NCI-H1694 (cell line): ENCODE measurements at regions not wholly inside any gene's neighbourhood (a gene's known extent, or its start where the extent isn't known, plus 50 kb on each side); places are given as distances from the start of the nearest gene placed in this dataset.
A peak's percentile ranks its signal among the peaks of the same experiment; 100 is the strongest.

Experiments
- DNase-seq: peaks from one replicate; lab custom pipeline; 2025; lab: John Stamatoyannopoulos, UW

DNA sequence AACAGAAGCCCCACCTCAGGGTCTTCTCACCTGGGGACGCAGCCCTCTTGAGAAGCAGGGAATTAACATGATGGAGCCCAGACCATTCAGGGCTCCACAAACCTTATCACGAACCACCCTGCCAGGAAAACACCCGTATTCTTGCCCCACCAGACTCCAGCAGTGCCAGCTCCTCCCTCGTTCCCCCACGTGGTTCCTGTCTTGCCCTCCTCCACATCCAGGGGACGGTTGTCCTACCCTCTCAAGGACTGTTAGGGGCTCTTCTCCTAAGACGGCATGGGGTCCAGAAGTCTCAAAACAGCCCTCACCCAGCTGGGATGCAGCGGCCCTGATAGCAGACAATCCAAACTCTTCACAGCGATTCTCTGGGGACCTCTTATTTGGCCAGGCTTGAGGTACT lies 372.2 kb upstream of the HS6ST1 start:
- DNase-seq = no peak

GRCh38 chr2:128691526-128691925 lies 372.9 kb upstream of the HS6ST1 start:
- DNase-seq = no peak

DNA sequence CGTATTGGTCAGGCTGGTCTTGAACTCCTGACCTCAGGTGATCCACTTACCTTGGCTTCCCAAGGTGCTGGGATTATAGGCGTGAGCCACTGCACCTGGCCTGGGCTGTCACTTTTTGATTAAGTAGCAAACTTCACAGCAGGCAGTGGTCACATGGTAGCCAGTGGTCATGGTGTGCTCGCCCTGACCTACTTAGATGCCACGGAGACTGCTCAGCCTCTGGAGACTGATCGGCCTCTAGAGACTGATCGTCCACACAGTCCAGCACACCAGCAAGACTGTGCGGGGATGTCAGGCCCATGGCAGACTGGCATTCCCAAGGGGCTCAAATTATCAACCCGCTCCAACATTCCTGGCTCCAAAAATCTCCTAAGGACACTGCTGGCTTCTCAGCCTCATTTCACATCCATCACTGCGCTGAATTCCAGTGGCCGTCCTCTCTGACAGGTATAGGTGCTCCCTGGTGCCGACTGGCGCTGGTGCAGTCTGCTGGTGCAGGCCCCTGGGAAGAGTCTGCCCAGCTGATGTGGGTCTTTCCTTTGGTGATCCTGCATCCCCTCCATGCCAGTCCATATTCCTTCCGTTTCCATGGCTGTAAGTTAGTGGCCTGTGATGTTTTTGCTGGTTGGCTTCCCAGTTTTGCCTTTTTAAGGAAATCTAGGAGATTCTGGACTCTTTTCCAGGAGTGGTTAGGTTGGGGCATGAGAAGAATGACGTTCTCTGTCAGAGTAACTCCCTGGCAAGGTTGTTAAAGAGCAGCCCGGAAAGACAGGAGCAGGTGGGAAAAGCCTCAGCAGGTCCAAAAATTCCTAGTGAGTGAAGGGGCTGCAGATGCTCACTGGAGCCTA lies 374.5 kb upstream of the HS6ST1 start:
- DNase-seq = no peak

DNA sequence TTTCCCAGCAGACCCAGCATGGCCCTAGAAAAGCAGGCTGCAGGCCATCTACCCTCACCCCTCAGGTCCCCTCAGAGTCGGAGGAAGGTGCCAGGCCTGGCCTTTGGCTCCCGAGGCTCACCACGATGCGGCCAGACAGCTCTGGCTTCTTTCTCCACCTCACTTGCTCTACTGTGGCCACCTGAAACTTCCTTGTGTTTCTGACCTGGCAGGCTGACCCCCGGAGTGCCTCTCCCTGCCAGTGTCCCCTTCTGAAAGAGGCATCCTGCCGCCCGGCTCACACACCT lies 375.0 kb upstream of the HS6ST1 start:
- DNase-seq = no peak

- DNase-seq = no peak
Measured at GRCh38 chr2:128695646-128696220, 377.1 kb upstream of the HS6ST1 start.

DNA sequence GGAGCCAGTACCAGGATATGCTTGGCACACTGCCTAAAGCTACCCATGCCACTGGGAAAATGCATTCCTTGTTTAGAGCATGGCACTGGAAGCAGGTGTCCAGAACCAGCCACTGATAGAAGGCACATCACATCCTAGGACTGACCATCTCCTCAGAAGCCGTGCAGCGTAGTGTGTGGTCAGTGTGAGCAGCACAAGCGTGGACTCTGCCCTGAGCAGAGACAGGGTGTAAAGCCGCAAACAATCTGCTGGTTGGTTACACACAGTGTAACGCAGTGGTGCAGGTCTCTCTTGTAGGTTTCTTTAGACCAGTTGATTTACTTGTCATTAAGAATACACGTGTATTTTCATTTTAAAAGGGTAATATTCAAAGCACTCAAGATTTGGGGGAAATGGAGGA lies 377.8 kb upstream of the HS6ST1 start:
- no peak for DNase-seq

- DNase-seq = no peak
Measured at GRCh38 chr2:128701418-128701817, 382.8 kb upstream of the HS6ST1 start.

DNA sequence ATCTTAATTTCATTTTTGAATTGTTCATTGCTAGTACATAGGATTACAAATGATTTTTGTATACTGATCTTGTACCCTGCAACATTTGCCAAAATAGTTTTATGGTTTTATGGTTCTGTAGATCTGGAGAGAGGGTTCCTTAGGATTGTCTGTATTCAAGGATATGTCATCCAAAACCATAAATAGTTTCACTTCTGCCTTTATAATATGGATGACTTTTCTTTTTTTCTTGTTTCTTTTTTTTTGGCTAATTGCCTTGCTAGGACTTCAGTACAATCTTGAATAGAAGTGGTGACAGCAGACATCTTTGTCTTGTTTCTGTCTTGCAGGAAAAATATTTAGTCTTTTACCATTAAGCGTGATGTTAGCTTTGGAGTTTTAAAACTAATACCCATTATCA lies 383.9 kb upstream of the HS6ST1 start:
- no peak for DNase-seq

DNA sequence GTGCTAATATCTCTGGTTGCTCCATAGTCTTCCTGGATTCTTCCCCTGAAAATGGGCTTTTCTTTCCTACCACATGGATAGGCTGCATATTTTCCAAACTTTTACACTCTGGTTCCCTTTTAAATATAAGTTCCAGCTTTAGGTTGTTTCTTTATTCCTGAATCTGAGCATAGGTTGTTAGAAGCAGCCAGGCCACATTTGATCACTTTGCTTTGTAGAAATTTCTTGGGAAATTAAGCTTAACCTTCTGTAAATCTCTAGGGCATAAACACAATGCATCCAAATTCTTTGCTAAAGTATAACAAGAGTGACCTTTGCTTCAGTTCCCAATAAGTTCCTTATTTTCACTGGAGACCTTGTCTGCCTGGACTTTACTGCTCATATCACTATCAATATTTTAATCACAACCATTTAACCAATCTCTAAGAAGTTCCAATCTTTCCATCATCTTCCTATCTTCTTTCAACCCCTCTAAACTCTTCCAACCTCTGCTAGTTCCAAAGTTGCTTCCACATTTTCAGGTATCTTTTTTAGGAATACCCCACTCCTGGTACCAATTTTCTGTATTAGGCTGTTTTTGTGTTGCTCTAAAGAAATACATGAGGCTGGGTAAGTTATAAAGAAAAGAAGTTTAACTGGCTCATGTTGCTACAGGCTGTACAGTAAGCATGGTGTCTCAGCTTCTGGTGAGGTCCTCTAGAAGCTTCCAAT lies 389.6 kb upstream of the HS6ST1 start:
- DNase-seq = no peak

DNA sequence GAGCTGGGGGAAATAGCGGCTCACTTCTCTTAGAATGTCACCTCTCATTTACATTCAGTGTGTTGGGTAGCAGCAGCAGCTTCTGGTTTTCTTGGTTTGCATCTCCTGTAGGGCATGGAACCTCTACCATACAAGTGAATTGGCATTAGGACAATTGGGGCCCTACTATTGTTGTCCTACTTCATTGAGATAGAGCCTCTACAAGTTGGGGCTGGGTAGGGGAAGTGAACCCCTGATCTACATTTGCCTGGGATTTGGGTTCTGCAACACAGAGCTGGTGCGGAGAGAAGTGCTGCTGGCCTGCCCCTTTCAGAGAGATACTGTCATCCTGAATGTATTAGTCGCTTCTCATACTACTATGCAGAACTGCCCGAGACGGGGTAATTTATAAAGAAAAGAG lies 391.6 kb upstream of the HS6ST1 start:
- no peak for DNase-seq

GRCh38 chr2:128710729-128711128 lies 392.1 kb upstream of the HS6ST1 start:
- DNase-seq = no peak

- DNase-seq = no peak
Measured at GRCh38 chr2:128714285-128714684, 395.6 kb upstream of the HS6ST1 start.

DNA sequence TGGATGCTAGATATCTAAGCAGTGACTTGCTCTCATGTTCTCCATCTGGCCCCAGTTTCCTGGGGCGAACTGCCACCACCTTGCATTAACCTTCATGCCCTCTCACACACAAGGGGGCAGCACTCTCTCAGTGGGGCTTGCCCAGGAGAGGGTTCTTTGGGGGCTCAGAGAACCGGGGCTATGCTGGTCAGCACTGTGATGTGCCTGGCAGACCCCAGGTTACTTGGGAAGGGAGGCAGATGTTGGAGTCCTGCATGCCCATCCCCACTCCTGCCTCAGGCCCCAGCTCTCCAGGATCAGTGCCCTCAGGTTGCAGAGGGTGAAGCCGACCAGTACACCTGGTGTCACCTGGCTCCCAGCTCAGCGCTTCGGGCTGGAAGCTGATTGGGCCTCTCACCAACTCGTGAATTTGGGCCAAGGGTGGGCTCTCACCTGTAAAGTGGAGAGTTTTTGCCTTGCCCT lies 396.2 kb upstream of the HS6ST1 start:
- peak; percentile 19 for DNase-seq

DNA sequence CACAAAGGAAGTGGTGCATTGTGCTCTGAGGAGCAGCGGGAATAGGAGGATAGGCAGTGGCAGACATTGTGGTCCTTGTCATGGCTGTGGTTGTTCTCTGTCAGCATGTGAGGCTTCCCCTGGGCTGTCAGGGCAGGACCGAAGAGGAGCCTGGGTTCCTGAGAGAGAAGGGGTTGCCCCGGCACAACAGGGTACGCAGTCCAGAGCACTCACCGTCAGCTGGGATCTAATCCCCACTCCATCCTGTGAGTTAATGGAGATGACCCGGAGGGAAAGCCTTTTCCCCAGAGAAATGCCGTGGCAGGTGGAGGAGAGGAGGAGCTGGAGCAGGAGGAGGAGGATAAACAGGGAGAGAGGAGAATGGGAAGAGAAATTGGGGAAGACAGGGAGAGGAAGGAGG lies 396.7 kb upstream of the HS6ST1 start:
- DNase-seq = no peak

DNA sequence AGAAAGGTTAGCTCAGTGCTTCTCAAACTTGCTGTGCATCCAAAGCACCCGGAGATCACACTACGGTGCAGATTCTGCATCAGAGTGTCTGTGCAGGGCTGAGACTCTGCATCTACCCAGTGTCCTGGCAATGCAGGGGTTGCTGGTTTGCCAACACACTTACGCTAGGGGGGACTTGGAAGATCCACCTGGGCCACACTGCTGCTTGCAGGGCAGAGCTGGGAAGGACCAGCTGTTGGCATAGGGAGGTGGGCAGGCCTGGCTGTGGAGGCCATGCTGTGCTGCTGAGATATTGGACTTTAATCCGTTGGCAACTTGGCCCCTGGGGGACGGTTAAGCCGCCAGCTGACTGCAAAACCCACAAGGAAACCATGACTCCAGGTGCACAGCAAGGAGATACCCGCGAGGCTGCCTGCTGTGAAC lies 397.6 kb upstream of the HS6ST1 start:
- DNase-seq = no peak

DNA sequence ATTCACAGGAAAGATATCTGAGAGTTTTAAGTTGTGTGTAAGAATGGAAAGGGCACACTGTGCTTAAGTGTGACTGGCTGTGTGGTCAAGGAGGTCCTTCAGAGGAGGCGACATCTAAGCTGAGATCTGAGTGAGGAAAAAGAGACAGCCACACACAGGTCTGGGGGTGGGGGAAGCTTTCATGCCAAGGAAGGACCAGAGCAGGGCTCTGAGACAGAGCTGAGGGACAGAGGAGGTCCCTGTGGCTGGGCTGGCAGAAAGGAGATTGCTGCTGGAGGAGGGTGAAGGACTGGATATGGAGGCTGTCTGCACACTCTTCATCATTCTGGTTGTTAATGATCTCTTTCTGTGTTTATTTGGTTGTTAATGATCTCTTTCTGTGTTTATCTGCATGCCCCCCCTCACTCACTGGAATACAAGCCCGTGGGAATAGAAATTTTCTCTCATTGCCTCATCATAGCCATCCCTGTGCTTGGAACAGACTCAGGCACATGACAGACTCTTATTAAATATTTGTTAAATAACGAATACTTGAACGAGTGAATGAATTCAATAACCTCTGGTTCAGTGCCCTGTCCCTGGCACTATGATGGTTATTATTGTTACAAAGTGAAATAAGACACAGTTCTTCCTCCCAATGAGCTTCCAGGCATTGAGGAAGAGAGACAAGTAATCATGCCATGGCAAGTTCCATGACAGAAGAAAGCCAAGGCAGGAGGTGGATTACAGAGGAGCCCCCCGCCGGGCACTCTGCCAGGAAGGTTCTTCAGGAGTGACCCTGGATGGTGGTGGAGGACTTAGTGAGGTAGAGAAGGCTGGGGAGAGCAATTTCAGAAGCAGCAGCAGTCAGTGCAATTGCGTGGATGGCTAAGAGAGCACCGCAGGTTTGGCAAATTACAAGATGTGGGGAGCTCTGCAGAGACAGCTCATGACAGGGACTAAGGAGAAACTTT lies 399.4 kb upstream of the HS6ST1 start:
- DNase-seq = no peak

- no peak for DNase-seq
Measured at GRCh38 chr2:128720080-128721022, 401.7 kb upstream of the HS6ST1 start.

DNA sequence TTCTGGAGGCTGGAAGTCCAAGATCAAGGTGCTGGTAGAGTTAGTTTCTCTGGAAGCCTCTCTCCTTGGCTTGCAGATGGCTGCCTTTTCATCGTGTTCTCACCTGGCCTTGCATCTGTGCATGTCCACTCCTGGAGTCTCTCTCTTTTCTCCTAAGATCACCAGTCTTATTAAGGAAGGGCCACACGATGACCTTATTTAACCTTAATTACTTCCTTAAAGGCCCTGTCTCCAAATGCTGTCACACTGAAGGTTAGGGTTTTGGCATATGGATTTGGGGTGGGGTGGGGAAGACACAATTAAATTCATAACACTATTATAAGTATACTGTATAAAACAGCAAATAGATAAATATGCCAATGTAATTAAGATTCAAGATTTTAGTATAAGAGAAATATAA lies 402.4 kb upstream of the HS6ST1 start:
- DNase-seq = no peak

- no peak for DNase-seq
Measured at GRCh38 chr2:128722489-128722888, 403.8 kb upstream of the HS6ST1 start.

GRCh38 chr2:128724547-128724946 lies 405.9 kb upstream of the HS6ST1 start:
- no peak for DNase-seq

DNA sequence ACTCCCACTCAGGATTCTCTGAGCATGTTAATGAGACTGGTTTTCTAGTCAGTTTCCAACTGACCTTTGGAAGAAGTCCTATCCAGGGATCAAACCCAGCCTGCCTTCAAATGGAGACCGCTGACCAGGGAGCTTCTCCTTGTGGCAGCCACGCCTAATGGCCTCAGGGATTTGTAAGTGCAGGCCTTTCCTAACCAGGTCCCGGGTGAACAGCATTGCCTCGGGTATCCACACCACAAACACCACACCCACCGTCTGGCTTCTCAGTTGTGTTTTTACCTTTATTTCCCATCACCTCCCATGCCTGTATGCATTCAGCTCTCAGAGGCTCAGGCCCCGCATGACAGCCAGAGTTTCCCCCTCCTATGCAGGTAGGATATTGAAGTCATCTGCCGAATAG lies 406.3 kb upstream of the HS6ST1 start:
- DNase-seq = no peak
